ENCODE measurements at regions not wholly inside any gene's neighbourhood (a gene's known extent, or its start where the extent isn't known, plus 50 kb on each side); places are given as distances from the start of the nearest gene placed in this dataset.

- DNase-seq (ENCODE audit: low spot score) = no peak
These were observed 118.6 kb upstream of the MYL2 start for GRCh38 chr12:111038941-111039340.

DNA sequence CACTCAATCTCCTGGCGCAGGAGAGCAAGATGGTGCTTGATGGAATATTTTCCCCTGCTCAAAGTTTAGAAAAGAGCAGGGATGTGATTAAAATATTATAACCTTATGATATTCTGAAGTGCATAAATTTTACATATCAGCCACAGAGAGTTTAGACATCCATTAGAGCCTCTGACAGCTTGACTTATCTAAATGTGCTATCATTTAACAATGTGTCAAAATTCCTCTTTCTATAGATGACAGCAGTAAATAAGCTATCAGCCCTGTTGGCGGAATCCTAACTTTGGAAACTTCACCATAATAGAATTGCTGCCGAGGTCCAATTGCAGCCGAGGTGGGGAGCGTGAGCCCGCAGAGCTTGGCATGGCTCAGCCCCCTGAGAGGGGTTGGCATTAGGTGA lies 117.7 kb upstream of the MYL2 start:
- no peak for DNase-seq (ENCODE audit: low spot score)

- DNase-seq (ENCODE audit: low spot score) = no peak
These were observed 116.7 kb upstream of the MYL2 start for GRCh38 chr12:111037047-111037446.

- no peak for DNase-seq (ENCODE audit: low spot score)
These were observed 115.4 kb upstream of the MYL2 start for GRCh38 chr12:111035578-111036301.

DNA sequence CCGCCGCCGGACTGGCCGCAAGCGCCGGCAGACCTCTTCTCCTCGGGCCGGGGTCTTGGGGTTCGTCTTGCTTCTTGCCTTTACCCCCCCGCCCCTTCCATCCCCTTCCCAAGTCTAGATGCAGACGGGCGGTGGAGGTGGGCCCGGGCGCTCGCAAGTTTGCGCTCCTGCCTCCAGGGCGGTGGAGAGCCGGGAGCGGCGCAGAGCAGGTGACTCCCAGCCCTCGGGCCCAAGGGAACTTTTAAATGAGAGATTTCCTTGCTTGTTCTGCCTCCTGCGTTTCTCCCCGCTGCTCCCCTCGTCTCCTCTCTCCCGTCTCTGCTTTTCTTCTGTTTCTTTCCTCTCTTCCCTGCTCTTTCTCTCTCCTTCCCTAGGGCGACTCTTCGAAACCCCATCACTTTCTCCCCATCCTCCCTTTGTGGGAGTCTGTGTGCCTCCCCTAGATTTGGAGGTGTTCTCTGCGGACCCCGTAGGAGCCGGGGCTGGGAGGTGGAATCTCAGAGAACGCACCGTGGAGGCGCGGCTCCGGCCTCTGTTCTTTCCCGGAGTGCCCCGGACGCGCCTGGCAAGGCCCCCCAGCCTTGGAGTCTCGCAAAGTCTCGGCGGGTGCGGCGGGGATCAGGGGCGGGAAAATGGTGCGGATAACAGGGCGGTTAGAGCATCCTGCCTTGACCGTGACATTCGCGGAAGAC lies 114.7 kb upstream of the MYL2 start:
- DNase-seq (ENCODE audit: low spot score) = no peak

- DNase-seq (ENCODE audit: low spot score) = no peak
These were observed 113.9 kb upstream of the MYL2 start, which contains the start of gene CUX2 for GRCh38 chr12:111034083-111034885. Gene CUX2, plus strand, starts transcription at chr12:111034165.

GRCh38 chr12:111033281-111034082 lies 113.1 kb upstream of the MYL2 start:
- DNase-seq (ENCODE audit: low spot score) = no peak

GRCh38 chr12:111032591-111032919 lies 112.2 kb upstream of the MYL2 start:
- DNase-seq (ENCODE audit: low spot score) = no peak

- no peak for DNase-seq (ENCODE audit: low spot score)
These were observed 111.7 kb upstream of the MYL2 start for GRCh38 chr12:111031916-111032590.

DNA sequence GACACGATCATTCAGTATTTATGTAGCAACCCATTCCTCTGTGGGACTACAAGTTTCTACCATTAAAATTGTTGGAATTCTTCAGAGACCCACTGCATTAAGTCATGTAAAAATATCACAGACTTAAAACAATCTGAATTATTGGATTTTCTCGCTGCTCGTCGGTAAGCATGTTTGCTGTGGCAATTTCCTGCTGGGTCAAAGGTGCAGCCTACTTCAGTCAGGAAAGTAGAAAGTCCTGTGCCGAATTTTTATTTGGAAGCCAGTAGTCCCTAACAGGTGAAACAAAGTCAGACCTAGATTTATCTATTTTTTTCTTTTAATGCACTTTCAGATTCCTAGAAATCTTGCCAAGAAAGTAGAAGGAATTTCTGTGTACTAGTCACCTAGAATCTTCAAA lies 110.4 kb upstream of the MYL2 start:
- DNase-seq (ENCODE audit: low spot score) = no peak

DNA sequence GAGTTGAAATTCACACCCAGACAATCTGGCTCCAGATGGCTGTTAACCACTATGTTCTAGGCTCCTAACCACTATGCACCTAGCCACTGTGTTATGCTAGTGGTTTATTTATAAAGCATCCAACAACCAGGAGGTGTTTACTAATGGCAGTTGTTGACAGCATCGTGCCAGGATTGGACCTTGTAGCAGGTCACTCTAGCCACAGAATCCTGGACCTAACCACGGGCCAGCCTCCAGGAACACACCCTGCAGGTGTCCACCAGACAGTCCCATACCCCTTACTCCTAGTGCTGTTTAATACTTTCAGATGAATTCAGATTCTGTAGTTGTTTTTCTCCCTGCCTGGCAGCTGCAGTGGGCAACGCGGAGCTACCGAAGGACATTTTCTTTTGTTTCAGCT lies 109.4 kb upstream of the MYL2 start:
- DNase-seq (ENCODE audit: low spot score) = no peak

- no peak for DNase-seq (ENCODE audit: low spot score)
These were observed 108.9 kb upstream of the MYL2 start for GRCh38 chr12:111029305-111029704.

DNA sequence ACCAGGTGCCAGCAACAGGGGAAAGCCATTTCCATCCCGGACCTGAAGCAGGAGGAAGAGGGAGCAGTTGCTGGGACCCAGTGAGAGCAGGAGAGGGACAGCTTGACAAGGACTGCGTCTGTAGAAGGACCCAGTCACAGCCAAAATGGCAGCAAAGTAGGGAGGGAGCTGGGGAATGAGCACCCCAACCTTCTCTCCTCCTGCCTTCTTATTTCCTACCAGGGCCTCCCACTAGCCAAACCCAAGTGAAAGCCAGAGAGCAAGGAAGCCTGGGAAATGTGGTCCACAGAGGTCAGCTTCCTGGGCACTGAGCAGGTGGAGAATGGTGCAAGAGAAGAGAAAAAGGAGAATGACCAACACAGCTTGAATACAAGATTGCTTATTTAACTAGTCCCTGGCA lies 108.5 kb upstream of the MYL2 start:
- no peak for DNase-seq (ENCODE audit: low spot score)

DNA sequence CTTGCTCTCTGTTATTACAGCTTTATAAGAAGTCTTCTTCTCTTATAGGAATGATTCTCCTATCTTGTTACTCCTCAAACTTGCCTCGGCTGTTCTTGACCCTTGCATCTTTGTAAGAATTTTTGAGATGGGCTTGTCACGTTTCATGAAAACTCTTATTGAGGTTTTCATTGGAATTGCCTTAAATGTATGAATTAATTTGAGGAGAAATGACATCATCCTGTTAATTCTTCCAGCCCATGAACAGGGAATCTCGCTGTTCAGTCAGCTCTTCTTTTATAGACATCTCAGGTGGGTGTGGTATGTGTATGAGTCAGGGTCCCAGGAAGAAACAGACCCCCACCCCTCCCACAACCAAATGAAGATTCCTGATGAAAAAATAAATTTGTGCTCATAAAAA lies 107.1 kb upstream of the MYL2 start:
- no peak for DNase-seq (ENCODE audit: low spot score)

DNA sequence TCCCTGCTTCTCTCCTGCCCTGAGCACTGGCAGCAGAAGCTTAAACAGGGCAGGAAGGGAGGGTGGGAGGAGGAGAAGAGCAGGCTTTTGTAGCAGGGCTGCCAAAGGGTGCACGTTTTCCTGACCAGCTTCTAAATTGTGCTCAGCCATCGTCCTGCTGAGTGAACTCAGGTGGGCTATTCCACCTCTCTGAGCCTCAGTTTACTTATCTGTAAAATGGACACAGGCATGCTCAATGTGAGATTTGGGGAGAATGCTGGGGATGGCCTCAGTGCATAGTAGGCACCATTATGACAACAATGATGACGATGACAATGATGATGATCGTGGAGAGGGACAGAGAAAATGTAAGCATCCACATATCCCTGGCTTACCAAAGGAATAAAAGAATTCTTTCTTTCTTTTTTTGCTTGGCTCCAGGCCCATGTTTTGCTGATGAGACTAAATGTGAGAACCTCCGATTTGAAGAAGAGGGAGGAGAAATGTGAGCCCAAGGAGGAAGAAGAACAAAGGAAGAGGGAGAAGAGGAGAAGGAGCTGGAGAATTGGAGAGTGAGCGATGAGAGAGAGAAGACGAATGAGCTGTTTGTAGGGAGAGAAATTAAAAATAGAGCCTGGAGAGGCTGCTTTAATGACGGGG lies 105.5 kb upstream of the MYL2 start:
- DNase-seq (ENCODE audit: low spot score) = no peak

GRCh38 chr12:111025301-111025700 lies 104.9 kb upstream of the MYL2 start:
- no peak for DNase-seq (ENCODE audit: low spot score)

GRCh38 chr12:111024205-111024801 lies 103.9 kb upstream of the MYL2 start:
- DNase-seq (ENCODE audit: low spot score) = no peak

DNA sequence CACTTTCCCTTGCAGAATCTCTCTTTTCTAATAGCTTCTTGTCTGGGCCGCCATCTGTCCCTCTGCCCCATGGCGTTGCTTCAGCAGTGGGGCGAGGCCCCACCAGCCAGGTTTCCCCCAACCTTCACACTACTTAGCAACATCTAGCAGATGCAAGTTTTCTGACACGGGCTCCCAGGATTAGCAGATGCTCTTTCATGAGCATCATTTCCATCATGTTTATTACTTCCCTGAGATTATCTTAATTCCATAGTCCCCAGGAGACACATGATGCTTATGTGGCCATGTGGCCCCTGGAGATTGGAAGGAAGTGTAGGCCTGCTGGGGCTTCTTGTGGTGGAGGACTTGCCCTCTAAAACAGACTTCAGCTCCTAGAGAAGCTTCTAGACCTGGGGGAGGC lies 102.0 kb upstream of the MYL2 start:
- no peak for DNase-seq (ENCODE audit: low spot score)

GRCh38 chr12:111014547-111014946 lies 94.2 kb upstream of the MYL2 start:
- no peak for DNase-seq (ENCODE audit: low spot score)

GRCh38 chr12:111012918-111013317 lies 92.5 kb upstream of the MYL2 start:
- no peak for DNase-seq (ENCODE audit: low spot score)
